GM19395 (cell line): ENCODE measurements at regions not wholly inside any gene's neighbourhood (a gene's known extent, or its start where the extent isn't known, plus 50 kb on each side); places are given as distances from the start of the nearest gene placed in this dataset.
"Not testable (repeated sequence)": the region's sequence is repeated elsewhere in the genome, so short reads cannot be mapped to it uniquely, and the experiment has no call there.

ENCODE experiments used
- ATAC-seq: cut with Tn5 transposase; IDR thresholded peaks from one replicate; pipeline ENCODE4 v1.9.1; 2021; ENCODE audit warnings: mild to moderate bottlenecking, moderate library complexity; ENCODE audit not compliant: unreplicated experiment

DNA sequence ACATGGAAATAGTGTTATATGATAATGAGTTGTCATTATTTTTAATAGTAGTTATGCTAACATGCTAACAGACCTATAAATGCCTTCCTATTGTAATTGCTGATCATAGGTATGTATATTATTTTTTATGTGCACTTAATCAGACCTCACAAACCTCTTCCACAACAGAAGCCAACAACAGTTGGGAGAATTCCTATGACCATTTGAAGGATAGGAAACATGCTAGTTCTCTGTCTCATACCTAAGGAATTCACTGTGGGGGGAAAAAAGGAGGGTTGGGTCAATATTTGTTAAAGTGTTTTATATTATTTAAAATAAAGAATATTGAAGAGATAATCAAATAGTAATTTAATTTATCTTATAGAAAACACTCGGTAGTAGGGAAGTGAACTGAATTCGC is 990.9 kb downstream of the EPHA7 start:
- no peak for ATAC-seq

DNA sequence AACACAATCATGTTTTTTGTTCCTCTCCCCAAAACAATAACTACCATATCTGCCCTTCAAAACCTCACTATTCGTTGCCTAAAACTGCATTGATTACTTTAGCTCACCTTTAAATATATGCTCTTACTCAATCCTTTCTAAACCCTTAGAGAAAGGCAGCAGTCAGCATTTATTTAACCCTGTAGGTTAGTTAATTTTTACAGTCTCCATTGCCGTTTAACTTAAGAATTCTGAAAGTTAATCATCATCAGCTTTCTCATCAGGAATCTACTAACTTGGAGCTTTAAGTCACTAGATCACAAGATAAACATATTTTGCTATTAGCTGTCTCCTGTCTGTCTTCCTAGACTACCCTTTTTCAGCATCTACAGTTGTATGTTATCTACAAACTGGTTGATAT is 991.9 kb downstream of the EPHA7 start:
- ATAC-seq: no peak

DNA sequence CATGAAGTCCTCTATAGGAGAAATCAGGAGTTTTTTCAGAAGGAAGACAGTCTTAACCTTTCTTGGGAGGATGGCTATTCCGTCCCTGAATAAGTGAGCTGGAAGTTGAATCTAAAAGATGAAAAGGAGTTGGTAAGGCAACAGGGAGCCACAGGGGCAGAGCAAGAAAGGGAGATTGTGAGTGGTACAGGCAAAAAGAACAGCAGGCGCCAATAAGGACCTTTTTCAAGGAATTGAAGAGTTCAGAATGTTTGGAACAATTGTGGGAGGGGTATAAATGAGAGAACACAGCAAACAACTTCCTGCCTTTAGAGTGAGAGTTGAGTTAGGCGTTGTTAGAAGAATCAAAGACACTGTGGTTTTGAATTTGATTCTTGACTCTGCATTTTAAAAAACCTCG is 1003.7 kb downstream of the EPHA7 start:
- ATAC-seq: no peak

DNA sequence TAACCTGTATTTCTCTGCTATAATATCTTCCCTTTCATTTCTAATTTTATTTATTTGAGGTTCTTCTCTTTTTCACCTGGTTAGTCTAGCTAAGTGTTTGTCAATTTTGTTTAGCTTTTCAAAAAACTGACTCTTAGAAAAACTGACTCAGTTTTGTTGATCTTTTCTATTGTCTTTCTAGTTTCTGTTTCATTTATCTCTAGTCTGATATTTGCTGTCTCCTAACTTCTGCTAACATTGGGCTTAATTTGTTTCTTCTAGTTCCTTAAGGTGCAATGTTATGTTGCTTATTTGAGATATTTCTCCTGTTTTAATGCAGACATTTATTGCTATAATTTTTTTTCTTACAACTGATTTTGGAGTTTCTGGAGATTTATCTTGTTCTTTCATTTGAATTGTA is 1011.0 kb downstream of the EPHA7 start:
- no peak for ATAC-seq

DNA sequence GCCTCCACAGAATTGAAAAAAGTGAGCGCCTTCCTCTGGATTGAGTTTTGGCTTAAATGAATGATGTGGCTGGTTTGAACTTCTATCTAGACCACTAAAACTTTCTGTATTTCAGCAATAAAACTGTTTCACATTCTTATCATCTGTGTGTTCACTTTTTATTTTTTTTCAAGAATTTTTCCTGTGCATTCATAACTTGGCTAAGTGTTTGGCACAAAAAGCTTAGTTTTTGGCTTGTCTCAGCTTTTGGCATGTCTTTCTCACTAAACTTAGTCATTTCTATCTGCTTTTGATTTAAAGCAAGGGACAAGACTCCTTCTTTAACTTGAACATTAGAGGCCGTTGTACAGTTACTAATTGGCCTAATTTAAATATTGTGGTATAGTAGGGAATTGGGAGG is 1015.1 kb downstream of the EPHA7 start:
- no peak for ATAC-seq

DNA sequence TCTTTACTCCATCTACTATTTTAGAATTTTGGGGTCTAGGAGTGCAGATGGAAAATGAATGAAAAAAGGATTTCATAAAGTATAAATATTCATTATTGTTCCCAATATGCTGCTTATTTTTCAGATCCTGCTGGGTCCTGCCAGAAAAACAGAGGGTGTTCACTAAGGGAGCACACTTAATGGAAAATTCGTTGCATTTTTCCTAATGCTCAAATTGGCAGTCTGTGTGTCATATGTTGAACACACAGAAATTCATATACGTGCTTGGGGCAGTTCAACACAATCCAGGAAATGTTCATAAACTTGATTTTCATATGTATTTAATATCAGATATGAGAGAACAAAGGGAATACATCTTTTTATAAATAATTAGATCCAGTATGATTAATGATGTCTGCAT is 1019.4 kb downstream of the EPHA7 start:
- ATAC-seq: no peak

DNA sequence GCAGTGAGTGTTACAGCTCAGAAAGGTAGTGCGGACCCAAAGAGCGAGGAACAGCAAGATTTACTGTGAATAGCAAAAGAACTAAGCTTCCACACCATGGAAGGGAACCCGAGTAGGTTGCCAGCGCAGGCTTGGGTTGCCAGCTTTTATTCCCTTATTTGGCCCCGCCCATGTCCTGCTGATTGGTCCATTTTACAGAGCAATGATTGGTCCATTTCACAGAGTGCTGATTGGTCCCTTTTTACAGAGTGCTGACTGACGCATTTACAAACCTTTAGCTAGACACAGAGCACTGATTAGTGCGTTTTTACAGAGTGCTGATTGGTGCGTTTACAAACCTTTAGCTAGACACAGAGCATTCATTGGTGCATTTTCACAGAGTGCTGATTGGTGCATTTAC is 1030.7 kb downstream of the EPHA7 start:
- ATAC-seq: not testable (repeated sequence)

DNA sequence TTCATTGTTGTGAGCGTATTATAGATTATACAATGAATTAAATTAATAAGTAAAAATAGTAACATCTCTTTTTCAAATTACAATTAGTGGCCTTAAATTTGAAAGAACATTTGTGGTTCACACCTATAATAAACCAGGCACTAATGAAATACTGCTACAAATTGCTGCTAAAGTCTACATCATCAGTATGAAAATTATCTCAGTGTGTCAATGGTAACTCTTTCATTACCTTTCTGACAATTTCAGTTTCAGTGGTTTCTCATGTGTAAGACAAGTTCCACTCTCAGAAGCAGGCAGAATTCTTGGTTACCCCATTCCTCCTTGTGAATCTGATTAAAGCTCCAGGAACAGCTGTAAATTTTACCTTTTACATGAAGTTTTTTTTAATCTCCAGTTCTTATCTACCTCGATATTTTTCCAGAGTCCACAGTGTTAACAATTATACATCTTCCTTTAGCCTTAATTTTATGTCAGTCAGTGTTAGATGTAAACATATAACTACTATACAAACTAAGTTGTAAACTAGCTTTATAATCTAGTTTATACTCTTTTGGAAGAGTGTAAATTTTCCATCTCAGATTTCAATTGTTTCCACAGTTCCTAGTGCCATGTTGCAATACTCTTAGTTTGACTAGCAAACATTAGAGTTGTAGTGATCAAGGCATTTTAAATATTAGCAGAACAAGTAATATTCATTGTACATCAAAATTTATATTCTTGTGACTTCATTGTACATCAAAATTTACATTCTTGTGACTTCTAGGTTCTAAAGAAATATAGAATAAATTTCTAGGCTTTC is 1038.4 kb downstream of the EPHA7 start:
- ATAC-seq: no peak

DNA sequence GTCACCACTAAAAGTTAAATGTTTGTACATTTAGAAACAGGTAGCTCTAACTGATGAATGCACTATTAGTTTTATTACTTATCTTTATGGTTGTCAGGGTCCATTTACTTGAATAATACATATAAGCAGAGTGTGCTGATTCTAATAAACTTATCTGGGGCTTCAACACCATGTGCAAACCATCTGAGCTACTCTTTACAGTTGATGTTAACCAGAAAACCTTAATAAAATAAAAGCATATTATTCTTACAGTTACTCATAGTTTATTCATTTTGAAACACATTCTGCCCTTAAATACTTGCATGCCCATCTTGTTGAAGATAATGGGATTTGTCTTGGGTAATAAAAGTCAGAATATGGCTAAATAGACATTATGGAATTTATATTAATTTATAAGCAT is 1042.2 kb downstream of the EPHA7 start:
- ATAC-seq: no peak

DNA sequence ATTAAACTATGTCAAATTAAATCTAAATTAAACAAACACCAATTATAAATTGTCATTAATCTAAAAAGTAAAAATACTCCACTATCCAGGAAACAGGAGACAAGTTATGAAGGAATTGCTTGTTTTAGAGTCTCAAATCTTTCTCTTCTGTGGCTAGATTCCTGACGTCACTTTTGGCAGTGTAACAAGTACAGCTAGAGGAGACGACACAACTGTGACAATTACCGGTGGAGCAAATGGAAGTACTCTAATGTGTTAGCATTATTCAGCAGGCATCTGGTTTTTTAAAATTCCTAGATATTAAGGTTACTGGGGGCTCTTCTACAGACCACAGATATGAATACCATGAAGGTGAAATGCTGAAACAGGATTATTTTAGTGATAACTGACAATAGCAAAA is 1042.7 kb downstream of the EPHA7 start:
- no peak for ATAC-seq

DNA sequence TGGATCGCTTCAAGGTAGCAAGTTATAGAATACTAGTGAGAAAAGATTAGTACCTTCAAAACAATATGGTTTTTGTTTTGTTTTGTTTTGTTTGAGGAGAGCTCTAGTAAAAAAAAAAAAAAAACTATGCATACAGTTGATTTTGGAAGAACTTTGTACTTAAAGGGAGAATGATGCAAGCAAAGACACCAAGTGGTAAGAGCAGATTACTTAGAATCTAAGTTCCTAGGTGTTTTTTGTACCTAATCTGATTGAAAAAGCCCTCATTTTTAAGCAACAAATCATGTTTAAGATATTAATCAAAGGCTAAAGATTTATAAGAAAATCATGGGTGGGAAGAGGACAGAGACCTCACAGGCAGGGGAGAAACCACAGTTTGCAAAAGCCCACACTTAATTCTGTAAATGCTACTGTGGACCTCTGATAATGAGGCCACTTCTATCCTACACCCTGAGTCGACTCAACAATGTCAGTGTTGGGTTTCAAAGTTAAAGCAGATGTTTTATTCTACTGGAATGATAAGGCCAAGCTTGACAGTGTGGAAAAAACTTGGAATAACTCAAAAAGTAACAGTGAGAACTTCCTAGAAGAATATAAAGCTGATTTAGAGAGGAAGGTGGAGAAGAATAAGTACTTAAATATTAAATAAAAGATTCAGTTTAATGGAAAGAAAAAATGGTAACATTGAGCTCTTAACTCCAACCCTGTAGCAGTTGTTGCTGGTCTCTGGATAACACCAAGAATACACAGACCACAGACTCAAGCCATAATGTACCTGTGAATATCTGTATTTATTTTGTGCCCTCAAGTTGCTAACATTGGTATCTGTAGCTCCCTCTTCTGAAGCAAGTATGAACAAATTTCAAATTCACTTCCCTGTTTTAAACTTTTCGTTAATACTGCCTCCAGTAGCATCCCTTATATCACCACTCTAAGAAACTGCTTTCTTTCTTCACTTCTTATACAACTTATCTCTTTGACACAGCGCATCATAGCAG is 1047.8 kb downstream of the EPHA7 start:
- ATAC-seq: no peak

DNA sequence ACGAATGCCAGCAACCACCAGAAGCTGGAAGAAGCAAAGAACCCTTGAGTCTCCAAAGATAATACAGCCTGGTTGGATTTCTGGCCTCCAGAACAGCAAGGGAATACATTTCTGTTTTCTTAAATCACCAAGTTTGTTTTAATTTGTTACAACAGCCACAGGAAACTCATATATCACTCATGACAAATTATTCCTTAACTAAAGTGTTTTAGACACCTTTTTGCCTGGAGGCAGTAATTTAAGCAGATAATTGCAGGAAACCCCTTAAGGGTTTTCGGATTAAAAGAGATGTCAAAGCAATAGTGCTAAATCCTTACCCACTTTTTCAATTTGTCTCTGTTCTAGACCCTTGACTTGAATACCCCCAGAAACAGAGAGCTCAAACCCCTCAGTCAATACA is 1050.0 kb downstream of the EPHA7 start:
- no peak for ATAC-seq

DNA sequence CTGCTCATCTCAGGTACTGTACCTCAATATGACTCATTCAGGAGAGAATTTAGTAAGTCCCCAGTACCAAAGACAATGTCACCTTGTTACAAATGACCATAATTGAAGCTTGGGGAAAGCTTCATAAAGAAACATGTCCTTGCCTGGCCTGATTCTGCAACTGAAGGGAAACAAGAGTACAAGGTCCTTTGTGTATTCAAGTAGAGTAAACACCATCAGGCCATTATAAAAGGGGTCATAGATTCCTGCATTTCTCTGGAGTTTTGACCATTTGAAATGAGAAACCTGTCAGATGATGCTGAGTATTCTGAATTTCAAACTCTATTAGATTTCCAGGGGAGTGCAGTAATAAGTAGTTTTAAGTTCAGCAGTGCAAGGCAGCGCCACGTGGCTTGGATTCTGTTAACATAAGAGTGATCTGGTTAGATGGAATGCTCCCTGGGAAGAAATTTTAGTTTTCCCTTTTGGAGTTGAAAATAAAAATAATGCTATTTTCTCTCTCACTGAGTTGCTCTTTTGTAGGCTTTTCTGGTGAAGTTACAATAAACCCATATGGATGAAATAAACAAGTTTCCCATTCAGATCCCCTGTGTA is 1054.3 kb downstream of the EPHA7 start:
- no peak for ATAC-seq

DNA sequence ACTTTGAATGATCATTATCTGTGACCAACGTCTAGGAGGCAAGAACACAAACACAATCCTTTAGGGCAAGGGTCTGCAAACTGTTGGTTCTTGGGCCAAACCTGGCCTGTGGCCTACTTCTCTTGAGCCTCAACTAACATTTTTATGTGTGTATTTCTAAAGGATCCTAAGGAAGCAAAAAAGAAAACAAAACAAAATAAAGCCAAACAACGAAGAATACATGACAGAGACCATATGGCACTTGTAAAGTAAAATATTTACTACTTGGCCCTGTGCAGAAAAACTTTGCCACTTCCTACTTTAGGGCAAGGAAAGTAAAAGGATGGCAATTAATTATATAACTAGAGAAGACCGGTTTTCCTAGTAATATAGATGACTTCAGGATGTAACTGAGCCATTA is 1056.2 kb downstream of the EPHA7 start:
- no peak for ATAC-seq

DNA sequence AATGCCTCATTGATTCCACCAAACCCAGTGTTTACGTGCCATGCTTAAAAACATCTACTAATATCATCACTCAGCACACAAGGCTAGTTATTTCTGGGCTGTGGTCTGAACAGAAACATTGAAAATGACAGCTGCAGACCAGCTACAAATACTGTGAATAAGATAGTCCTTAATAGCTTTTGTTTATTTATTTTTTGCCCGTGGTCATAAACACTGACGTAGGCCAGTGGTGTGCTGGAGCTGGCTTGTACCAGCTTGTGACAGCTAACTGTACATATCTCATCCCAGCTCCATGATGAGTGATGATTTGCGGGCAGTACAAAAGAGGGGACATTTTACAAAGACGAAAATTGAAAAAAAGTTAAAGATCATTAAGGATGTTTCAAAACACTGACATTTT is 1057.0 kb downstream of the EPHA7 start:
- ATAC-seq: no peak

DNA sequence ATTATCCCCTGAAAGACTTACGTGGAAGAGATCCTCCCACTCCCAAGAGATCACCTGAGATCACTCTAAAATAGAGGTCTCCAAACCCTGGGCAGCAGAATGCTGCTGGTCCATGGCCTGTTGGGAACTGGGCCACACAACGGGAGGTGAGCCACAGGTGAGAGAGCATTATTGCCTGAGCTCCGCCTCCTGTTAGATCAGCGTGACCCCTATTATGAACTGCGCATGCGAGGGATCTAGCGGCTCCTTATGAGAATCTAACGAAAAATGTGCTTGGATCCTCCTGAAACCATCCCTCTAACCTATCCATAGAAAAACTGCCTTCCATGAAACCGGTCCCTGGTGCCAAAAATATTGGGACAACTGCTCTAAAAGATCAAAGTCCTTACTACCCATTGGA is 1057.4 kb downstream of the EPHA7 start:
- ATAC-seq: no peak

DNA sequence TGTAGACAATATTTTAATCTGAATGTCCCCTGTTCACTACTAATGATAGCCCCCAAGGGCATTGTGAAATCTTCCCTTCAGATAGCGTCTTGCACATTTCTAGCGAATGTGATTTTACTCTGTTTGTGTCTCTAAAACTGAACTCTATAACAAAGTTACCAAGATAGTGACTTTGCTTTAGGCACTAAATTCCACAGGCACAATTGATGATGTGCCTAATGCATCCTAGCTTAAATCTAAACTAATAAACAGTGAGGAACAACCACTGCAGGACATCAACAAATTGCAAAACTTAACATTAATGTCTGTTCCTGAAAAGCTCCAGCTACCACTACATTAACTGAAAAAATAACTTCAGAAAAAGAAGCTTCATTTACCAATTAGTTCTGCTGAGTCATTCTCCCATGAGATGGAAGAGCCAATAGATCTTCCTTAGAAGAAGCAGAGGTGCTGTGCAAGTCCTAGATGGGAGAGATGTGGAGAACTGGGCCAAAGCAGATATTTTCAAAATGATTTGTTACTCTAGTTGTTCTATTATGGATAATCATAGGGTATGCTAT is 1065.0 kb downstream of the EPHA7 start:
- no peak for ATAC-seq

DNA sequence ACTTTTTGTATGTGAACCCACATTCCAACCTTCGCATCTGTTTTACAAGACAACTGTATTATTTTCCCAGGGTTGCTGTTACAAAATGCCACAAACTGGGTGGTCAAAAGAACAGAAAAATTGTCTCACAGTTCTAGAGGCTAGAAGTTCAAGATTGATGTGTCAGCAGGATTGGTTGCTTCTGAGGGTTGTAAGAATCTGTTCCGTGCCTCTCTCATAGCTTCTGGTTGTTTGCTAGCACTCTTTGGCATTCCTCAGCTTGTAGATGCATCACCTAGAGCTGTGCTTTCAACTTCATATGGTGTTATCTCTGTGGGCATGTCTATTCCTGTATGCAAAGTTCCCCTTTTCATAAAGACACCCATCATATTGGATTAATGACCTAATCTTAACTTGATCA is 1067.2 kb downstream of the EPHA7 start:
- ATAC-seq: no peak

DNA sequence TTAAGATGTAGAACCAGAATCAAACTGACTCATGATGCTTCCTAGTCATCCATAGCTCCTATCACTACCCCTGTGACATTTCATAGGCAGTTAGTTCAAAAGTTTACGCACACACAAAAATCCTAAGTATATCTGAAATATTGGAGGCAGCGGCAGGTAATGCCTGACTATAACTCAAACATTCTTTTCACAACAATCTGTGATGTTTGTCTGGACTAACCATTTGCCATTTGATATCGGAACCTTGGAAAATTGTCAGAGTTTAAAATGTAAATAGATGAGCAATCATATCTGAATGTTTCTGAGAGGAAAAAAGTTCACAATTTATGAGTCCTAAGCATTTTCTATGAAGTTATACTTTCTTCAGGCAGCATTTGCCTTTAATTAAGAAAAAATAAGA is 1078.2 kb downstream of the EPHA7 start:
- ATAC-seq: no peak

DNA sequence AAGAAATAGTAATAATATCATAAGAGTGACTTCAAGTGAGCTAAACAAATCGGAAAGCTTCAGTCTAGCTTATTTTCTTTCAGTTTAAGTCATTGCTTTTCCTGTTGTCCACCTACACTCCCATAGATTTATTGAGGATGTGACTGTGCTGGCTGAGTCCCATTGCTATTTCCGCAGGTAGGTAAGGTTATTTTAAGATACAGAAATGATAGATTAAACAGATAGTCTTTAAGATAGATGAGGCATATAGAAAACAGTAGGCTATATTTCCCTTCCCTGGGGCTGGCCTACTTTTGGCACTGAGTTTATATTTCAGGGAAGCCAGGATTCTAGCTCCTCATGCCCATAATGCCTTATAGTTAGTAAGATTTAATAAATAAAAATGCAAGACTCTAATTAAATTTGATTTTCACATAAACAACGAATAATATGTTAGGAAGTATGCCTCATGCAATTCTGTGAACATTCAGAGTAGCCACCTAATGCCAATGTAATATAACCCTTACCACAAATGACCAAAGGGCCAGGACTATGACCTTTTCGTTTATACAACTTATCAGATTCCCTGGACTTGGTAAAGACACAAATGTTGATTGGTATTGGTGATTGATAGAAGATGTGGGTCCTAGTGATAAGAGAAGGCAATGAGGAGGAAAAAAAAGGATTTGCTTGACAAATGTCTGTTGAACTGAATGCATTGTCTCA is 1079.3 kb downstream of the EPHA7 start:
- ATAC-seq: no peak

DNA sequence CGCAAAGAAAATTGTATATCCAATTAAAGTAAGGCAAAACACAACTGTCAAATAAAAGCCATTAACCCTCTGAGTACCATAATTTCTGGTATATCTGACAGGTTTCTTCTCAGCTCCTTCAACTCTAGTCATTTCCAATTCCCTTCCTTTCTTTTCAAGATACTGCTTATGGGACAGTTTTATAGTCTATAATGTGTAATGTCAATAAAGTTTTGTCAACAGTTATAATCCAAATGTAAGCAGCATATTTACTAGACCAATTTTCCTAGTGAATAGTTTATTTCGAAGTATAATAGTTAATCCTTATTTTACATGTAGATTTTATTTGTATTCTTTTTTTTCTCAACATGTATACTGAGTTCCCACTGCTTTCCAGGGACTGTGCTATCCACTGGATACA is 1081.8 kb downstream of the EPHA7 start:
- ATAC-seq: no peak
